OCI-LY3 (cell line): ENCODE measurements at regions not wholly inside any gene's neighbourhood (a gene's known extent, or its start where the extent isn't known, plus 50 kb on each side); places are given as distances from the start of the nearest gene placed in this dataset.

Experiments
- EZH2phosphoT487 ChIP-seq: fragments of 200-600 bp; shearing (Covaris generic); IDR thresholded peaks from 2 replicates; pipeline ENCODE4 v1.6.1; 2018; ENCODE audit warnings: antibody characterized with exemption, mixed run types, low read depth
- TF ChIP-seq, protein P1 (sequence below): fragments of 200-600, 300-600 bp; sonication (generic); IDR thresholded peaks from 2 replicates; pipeline ENCODE4 v1.5.1; 2014; ENCODE audit warnings: antibody characterized with exemption, low read length, low read depth

DNA sequence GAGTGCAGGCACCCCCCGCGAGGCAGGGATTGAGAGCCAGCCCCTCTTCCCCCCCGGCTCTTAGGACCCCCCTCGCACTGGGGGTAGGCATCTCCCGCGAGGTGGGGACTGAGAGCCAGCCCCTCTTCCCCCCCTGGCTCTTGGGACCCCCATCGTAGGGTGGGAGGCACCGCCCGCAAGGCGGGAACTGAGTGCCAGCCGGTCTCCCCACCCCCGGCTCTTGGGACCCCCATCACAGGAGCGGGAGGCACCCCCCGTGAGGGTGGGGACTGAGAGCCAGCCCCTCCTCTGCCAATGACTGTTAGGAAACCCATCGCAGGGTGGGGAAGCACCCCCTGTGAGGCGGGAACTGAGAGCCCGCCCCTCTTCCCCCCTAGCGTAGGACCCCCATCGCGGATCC, 363.4 kb upstream of the SPRY2 start:
- TF ChIP-seq, protein P1, sequence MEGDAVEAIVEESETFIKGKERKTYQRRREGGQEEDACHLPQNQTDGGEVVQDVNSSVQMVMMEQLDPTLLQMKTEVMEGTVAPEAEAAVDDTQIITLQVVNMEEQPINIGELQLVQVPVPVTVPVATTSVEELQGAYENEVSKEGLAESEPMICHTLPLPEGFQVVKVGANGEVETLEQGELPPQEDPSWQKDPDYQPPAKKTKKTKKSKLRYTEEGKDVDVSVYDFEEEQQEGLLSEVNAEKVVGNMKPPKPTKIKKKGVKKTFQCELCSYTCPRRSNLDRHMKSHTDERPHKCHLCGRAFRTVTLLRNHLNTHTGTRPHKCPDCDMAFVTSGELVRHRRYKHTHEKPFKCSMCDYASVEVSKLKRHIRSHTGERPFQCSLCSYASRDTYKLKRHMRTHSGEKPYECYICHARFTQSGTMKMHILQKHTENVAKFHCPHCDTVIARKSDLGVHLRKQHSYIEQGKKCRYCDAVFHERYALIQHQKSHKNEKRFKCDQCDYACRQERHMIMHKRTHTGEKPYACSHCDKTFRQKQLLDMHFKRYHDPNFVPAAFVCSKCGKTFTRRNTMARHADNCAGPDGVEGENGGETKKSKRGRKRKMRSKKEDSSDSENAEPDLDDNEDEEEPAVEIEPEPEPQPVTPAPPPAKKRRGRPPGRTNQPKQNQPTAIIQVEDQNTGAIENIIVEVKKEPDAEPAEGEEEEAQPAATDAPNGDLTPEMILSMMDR, result no peak
- no peak for TF ChIP-seq EZH2phosphoT487
